NCI-H345 (cell line): ENCODE measurements at regions not wholly inside any gene's neighbourhood (a gene's known extent, or its start where the extent isn't known, plus 50 kb on each side); places are given as distances from the start of the nearest gene placed in this dataset.

Experiments
- DNase-seq: peaks from one replicate; lab custom pipeline; 2025; lab: John Stamatoyannopoulos, UW

- no peak for DNase-seq
These were observed 115.6 kb upstream of the HDAC4 start for GRCh38 chr2:239516286-239516953.

DNA sequence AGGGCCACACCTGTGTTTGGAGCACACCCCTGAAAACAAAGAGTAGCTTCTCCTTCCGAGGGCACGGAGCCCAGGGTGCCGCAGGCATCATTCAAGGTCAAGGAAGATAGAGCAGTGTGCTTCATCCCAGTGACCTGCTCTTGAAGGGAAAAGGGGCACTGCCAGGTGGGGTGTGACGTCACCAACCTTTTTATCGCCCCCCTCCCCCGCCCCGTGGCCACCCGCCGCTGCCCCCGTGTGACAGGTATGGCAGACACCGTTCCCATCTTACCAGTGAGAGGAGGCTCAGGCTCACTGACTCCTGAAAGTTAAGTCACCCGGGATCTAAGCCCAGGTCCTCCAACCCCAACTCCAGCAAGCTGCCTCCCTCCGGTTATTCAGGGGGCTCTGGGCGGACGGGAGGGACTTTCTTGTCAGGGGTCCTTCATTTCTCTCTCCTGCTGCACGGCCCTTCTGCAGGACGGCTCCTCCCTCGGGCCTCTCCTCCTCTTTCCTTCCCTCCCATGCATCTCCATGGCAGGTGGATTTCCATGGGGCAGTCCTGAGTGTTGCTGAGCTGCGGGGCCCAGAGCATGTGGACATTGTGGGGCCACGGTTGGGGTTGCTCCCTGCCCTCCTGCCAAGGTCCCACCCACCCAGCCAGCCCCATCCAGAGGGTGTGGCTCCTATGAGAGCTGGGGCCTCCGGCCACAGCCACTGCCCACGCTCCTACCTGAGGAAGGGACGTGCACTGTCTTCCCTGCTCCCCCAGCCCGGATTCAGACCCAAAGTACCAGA lies 114.1 kb upstream of the HDAC4 start:
- DNase-seq: no peak

DNA sequence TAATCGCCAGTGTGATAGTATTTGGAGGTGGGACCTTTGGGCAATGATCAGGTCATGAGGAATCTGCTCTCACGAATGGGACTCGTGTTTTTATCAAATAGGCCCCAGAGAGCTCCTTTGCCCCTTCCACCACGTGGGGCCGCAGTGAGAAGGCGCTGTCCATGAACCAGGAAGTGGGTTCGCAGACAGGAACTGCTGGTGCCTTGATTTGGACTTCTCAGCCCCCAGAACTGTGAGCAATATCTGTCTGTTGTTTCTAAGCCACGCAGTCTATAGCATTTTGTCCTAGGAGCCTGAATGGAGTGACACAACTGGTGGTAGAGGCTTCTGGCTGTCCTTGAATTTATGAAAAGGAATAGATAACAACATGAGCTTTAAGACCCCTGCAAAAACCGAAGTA lies 111.2 kb upstream of the HDAC4 start:
- DNase-seq: no peak

- no peak for DNase-seq
These were observed 108.7 kb upstream of the HDAC4 start for GRCh38 chr2:239509373-239510143.

DNA sequence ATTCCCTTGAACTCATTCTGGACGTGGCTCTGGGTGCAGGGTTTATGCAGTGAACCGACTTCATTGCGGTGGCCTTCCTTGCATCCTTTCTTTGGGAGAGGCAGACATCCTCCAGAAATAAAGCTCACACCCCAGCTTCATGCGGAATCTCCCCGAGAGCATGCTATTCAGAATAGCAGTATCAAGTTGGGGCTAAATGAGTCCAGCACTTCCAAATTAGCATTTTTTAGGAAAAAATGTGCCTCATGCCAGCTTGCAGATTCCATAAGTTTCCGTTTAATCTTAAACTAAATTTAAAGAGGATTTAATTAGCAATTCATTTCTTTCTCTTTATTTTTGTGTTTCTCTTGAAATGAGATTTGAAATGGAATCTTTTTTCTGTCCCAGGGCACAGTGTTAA lies 107.4 kb upstream of the HDAC4 start:
- DNase-seq: no peak

DNA sequence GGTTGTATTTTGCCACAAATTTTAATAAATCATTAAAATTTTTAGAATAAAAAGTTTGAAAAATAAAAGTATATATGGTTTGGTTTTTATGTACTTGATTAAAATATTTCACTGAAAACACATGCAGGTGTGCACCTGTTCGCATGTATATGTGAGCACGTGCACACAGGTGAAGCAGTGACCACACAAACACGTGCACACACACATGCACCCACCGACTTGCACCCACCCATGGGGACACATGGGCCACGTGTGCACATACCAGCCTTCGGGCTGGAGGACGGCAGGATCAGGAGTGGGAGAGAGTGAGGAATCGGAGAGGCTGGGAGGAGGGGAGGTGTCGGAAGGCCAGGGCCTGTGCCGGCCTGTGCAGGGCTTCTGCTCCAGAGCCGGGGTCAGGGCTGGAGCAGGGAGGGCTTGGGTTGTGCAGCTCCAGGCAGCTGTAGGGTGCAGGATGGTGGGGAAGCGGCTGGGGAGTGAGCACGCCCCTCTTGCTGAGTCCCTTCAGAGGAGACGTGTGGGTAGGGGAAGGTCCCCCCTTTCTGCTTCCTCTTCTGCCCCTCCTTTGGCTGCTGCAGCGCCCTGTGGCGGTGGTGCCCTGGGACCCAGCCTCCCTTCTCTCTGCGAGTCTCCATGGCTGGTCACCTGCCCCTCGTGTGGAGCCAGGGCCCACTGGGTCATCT lies 106.9 kb upstream of the HDAC4 start:
- no peak for DNase-seq

DNA sequence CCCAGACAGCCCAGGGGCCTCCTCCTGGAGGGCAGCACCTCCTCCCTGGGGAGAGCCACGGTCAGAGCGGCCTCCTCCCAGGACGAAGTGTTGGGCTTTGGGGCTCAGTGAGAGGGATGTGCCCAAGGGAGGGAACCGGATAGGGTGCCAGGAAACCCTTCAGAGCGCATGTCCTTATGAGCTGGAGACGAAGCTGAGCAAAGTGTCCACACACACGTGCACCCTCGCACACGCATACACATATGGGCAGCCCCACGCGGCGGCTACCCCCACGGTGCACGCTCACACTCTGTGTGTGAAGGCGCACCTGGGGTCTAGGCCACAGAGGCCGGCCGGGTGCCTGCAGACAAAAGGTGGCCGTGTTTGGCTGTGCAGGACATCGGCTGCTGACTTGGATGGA lies 106.1 kb upstream of the HDAC4 start:
- no peak for DNase-seq

GRCh38 chr2:239506101-239506857 lies 105.5 kb upstream of the HDAC4 start:
- DNase-seq: no peak

- no peak for DNase-seq
These were observed 103.9 kb upstream of the HDAC4 start for GRCh38 chr2:239504643-239505235.

DNA sequence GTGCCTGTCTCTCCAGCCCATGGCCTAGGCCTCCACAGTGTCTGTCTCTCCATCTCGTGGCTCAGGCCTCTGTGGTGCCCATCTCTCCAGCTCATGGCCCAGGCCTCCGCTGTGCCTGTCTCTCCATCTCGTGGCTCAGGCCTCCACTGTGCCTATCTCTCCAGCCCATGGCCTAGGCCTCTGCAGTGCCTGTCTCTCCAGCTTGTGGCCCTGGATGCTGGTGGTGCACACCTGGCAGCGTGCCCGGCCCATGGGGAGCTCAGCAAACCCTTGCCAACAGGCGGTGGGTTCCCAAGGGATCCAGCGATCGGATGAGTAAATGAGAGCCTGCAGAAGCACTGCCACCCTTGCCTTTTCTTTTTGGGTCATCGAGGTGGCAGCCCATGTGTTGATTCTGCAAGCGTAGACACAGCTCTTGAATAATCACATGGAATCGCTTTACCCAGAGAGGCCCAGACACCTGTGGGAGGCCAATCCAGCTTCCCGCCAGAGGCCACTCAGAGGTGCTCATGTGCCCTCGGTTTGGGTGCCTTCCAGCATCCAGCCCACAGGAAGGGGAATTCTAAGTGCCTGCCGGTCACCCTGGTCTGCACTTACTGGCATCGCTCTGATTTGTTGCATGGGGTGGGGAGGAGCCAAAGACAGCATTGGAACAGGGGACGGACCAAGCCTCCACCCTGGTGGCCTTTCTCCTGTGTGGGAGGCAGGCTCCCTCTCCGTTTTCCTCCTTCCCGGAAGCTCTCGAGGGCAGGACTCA lies 101.8 kb upstream of the HDAC4 start:
- peak; percentile 97 for DNase-seq

- no peak for DNase-seq
These were observed 100.0 kb upstream of the HDAC4 start for GRCh38 chr2:239500574-239501550.

- no peak for DNase-seq
These were observed 99.1 kb upstream of the HDAC4 start for GRCh38 chr2:239499726-239500573.

DNA sequence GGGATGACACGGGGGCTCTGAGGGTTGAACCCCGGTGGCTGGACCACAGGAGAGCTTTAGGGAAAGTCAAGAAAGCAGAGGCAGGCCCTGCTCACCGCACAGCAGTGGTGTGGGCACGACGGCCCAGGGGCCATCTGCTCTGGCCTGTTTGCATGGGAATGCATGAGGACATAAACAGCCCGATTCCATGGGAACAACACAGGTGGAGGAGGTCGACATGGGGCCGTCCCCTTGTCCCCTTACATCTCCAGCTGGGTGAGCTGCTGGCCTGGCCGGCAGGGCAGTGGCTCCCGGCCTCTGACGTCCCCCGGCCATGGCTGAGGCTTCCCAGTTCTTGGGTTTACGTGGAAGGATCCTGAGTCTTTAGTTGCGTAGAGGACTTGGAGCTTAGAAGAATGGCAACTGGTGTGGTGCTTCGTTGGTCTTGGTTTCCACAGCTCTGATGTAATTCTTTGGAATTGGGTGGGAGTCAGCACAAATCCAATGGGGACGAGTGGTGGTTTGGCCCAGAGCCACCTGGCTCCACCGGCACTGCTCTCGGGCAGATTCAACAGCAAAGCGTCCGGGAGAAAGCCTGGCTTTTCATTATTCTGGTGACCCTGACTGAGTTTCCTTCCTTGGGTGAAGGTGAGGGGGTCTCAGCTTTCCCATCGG lies 98.3 kb upstream of the HDAC4 start:
- no peak for DNase-seq

- DNase-seq: no peak
These were observed 97.8 kb upstream of the HDAC4 start for GRCh38 chr2:239498576-239498975.

DNA sequence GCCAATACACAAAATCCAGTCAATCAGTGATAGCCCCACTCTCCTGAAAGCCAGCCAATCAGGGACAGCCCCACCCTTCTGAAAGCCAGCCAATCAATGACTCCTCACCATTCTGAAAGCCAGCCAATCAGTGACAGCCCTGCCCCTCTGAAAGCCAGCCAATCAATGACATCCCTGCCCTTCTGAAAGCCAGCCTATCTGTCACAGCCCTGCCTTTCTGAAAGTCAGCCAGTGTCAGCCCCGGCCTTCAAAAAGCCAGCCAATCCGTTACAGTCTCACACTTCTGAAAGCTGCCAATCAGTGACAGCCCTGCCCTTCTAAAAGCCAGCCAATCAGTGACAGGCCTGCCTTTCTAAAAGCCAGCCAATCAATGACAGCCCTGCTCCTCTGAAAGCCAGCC lies 95.9 kb upstream of the HDAC4 start:
- no peak for DNase-seq

- no peak for DNase-seq
These were observed 95.0 kb upstream of the HDAC4 start for GRCh38 chr2:239495791-239496233.

DNA sequence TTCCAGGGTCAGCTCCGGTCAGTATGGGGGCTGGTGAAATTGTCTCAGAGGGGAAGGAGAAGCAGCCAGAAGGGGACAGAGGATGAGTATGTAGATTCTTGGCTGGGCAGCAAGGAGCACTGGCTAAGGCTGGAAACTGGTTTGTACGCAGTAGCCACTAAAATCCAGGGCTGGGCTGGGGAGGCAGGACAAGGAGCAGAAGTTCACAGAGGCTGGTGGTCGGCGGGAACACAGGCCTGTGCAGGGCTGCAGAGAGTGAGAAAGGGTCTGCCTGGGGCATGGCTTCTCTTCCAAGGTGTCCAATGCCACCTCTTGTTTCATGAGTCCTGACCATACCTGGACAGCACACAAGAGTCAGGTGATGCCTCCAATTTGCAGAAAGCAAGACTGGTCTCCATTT lies 94.4 kb upstream of the HDAC4 start:
- DNase-seq: no peak

DNA sequence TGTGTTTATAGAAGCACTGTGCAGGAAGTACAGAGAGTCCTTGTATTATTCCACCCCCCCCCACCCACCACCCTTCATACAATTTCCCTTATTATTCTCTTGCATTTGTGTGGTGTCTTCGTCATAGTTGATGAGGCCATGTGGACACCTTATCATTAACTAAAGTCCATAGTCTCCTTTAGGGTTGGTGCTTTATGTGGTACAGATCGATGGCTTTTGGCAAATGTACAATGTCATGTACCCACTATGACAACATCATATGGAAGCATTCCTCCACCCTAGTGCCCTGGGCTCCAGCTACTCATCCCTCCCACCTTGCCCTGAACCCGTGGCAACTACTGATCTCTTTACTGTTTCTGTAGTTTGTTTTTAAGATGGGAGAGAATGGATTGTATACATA lies 93.8 kb upstream of the HDAC4 start:
- no peak for DNase-seq
